ENCODE measurements at regions not wholly inside any gene's neighbourhood (a gene's known extent, or its start where the extent isn't known, plus 50 kb on each side); places are given as distances from the start of the nearest gene placed in this dataset.

GRCh38 chr16:13552960-13553257, 367.0 kb upstream of the ERCC4 start:
- Histone ChIP-seq H3K9me3 (ENCODE audit: low read length) (no peaks in the 10 kb centered on the region), H3K4me1 (ENCODE audit: insufficient read depth, low read length) (no peaks in the 10 kb centered on the region), H3K4me2 (ENCODE audit: low read length) (no peak overlapping the region), H3K9ac (ENCODE audit: low read length) (no peak overlapping the region), H3K36me3 (ENCODE audit: low read depth, low read length) (no peaks in the 10 kb centered on the region), H3K27me3 (ENCODE audit: low read length) (peaks cover 13% of the 10 kb centered on the region; the same call in 1 of the 2 replicates), H3K9me2 (replicated peaks; ENCODE audit: low read length) (no peaks in the 10 kb centered on the region), H3K79me2 (ENCODE audit: low read length) (no peaks in the 10 kb centered on the region), H4K20me1 (ENCODE audit: low read length) (no peaks in the 10 kb centered on the region), H3K4me3 (ENCODE audit: low read length) (no peak overlapping the region), H3K27ac (ENCODE audit: low read length) (no peak overlapping the region), H2AFZ (ENCODE audit: low read length) (no peak overlapping the region), H3F3A (ENCODE audit: low read length, unreplicated experiment) (no peaks in the 10 kb centered on the region)
- intact Hi-C loops (cut with micrococcal nuclease) = no loop called here
- TF ChIP-seq EZH2 (IDR thresholded peaks at IDR 0.05; ENCODE audit: low read length, unreplicated experiment) (no peak), CTCF (conservative IDR thresholded peaks at IDR 0.05; ENCODE audit: low read depth, low read length) (no peak), EZH2phosphoT487 (IDR thresholded peaks at IDR 0.05; ENCODE audit: borderline replicate concordance, low read length) (no peak)
- no TSS peak for BruUV-seq (replicated peaks)
- POLR2A ChIA-PET (ENCODE audit: unreplicated experiment) = no interaction called here
- ATAC-seq (no peak), DNase-seq (no peak)
- CTCF ChIA-PET = no interaction called here

- H4K20me1 ChIP-seq (ENCODE audit: low read length) = no peaks in the 10 kb centered on the region
- intact Hi-C loops (cut with micrococcal nuclease) = no loop called here
- no peaks in the 10 kb centered on the region for H3K9me2 ChIP-seq (replicated peaks; ENCODE audit: low read length)
- H3K9ac ChIP-seq (ENCODE audit: low read length) = no peak overlapping the region
- BruUV-seq (replicated peaks) = no TSS peak
- no peak overlapping the region for H3K4me3 ChIP-seq (ENCODE audit: low read length)
- no peaks in the 10 kb centered on the region for H3K9me3 ChIP-seq (ENCODE audit: low read length)
- H3K36me3 ChIP-seq (ENCODE audit: low read depth, low read length) = no peaks in the 10 kb centered on the region
- no peak overlapping the region for H2AFZ ChIP-seq (ENCODE audit: low read length)
- no peak overlapping the region for H3K27ac ChIP-seq (ENCODE audit: low read length)
- DNase-seq = no peak
- no peak overlapping the region for H3K4me2 ChIP-seq (ENCODE audit: low read length)
- peaks cover 13% of the 10 kb centered on the region; the same call in 1 of the 2 replicates for H3K27me3 ChIP-seq (ENCODE audit: low read length)
- no peaks in the 10 kb centered on the region for H3F3A ChIP-seq (ENCODE audit: low read length, unreplicated experiment)
- no peaks in the 10 kb centered on the region for H3K4me1 ChIP-seq (ENCODE audit: insufficient read depth, low read length)
- ATAC-seq = no peak
- no peaks in the 10 kb centered on the region for H3K79me2 ChIP-seq (ENCODE audit: low read length)
- CTCF ChIA-PET = no interaction called here
- POLR2A ChIA-PET (ENCODE audit: unreplicated experiment) = no interaction called here
- TF ChIP-seq CTCF (conservative IDR thresholded peaks at IDR 0.05; ENCODE audit: low read depth, low read length) (no peak), EZH2phosphoT487 (IDR thresholded peaks at IDR 0.05; ENCODE audit: borderline replicate concordance, low read length) (no peak), EZH2 (IDR thresholded peaks at IDR 0.05; ENCODE audit: low read length, unreplicated experiment) (no peak)
These were observed 366.4 kb upstream of the ERCC4 start for GRCh38 chr16:13553453-13553985.

- ATAC-seq (no peak), DNase-seq (no peak)
- H3K9me3 ChIP-seq (ENCODE audit: low read length) = no peaks in the 10 kb centered on the region
- no peaks in the 10 kb centered on the region for H3K36me3 ChIP-seq (ENCODE audit: low read depth, low read length)
- CTCF ChIA-PET = no interaction called here
- no peaks in the 10 kb centered on the region for H3K79me2 ChIP-seq (ENCODE audit: low read length)
- intact Hi-C loops (cut with micrococcal nuclease) = no loop called here
- no peak overlapping the region for H3K4me3 ChIP-seq (ENCODE audit: low read length)
- H3K9ac ChIP-seq (ENCODE audit: low read length) = no peak overlapping the region
- no peaks in the 10 kb centered on the region for H3F3A ChIP-seq (ENCODE audit: low read length, unreplicated experiment)
- no peaks in the 10 kb centered on the region for H4K20me1 ChIP-seq (ENCODE audit: low read length)
- no peak overlapping the region for H3K4me2 ChIP-seq (ENCODE audit: low read length)
- H3K4me1 ChIP-seq (ENCODE audit: insufficient read depth, low read length) = no peaks in the 10 kb centered on the region
- peaks cover 13% of the 10 kb centered on the region; the same call in 1 of the 2 replicates for H3K27me3 ChIP-seq (ENCODE audit: low read length)
- no TSS peak for BruUV-seq (replicated peaks)
- POLR2A ChIA-PET (ENCODE audit: unreplicated experiment) = no interaction called here
- no peaks in the 10 kb centered on the region for H3K9me2 ChIP-seq (replicated peaks; ENCODE audit: low read length)
- H2AFZ ChIP-seq (ENCODE audit: low read length) = no peak overlapping the region
- H3K27ac ChIP-seq (ENCODE audit: low read length) = no peak overlapping the region
- TF ChIP-seq CTCF (conservative IDR thresholded peaks at IDR 0.05; ENCODE audit: low read depth, low read length) (no peak), EZH2 (IDR thresholded peaks at IDR 0.05; ENCODE audit: low read length, unreplicated experiment) (no peak), EZH2phosphoT487 (IDR thresholded peaks at IDR 0.05; ENCODE audit: borderline replicate concordance, low read length) (no peak)
These were observed 365.9 kb upstream of the ERCC4 start for GRCh38 chr16:13554005-13554404.

All from PC-3 (cell line).